GM12878 (cell line): ENCODE measurements at regions not wholly inside any gene's neighbourhood (a gene's known extent, or its start where the extent isn't known, plus 50 kb on each side); places are given as distances from the start of the nearest gene placed in this dataset.

ENCODE experiments used
- CTCF ChIP-seq, 3 experiments: IDR thresholded peaks in 2 of 3; conservative IDR thresholded peaks in 1 of 3; 2 replicates each; pipeline ENCODE4 v1.5.1; 2011; ENCODE audit warnings: low read depth in 3 of 3, low read length in 3 of 3, mild to moderate bottlenecking in 3 of 3, control low read depth in 2 of 3, moderate library complexity in 2 of 3, inconsistent platforms in 1 of 3, mixed read lengths in 1 of 3; ENCODE audit not compliant: control insufficient read depth in 2 of 3, insufficient read depth in 1 of 3; ENCODE audit errors: extremely low read depth in 1 of 3
- MLLT1 ChIP-seq: fragments of 450-650 bp; IDR thresholded peaks from 2 replicates; pipeline ENCODE4 v1.6.1; 2016; ENCODE audit warnings: mild to moderate bottlenecking
- MXI1 ChIP-seq: fragments of 150-350 bp; IDR thresholded peaks from 2 replicates; pipeline ENCODE4 v1.6.1; 2011; ENCODE audit warnings: low read depth, mild to moderate bottlenecking, inconsistent platforms, low read length, improper control_type of control experiment
- POLR2AphosphoS5 ChIP-seq: IDR thresholded peaks from 2 replicates; pipeline ENCODE4 v1.6.1; 2011; ENCODE audit warnings: mild to moderate bottlenecking, low read length, inconsistent platforms
- TCF7 ChIP-seq: IDR thresholded peaks from 2 replicates; pipeline ENCODE4 v1.6.1; 2014; ENCODE audit warnings: antibody characterized with exemption, borderline replicate concordance
- USF2 ChIP-seq: IDR thresholded peaks from 2 replicates; pipeline ENCODE4 v1.6.1; 2011; ENCODE audit warnings: low read depth, low read length, improper control_type of control experiment, borderline replicate concordance

- no peak for TF ChIP-seq MXI1
- no peak for TF ChIP-seq USF2
- TF ChIP-seq TCF7, result no peak
- TF ChIP-seq CTCF (IDR thresholded peaks at IDR 0.05 in 2 of 3, conservative IDR thresholded peaks at IDR 0.05 in 1 of 3; ENCODE audit: control insufficient read depth in 2 of 3, extremely low read depth in 1 of 3, insufficient read depth in 1 of 3, low read depth in 3 of 3, low read length in 3 of 3), result no peak
- TF ChIP-seq POLR2AphosphoS5, result no peak
- TF ChIP-seq MLLT1, result no peak
Observed at GRCh38 chr9:14421291-14421690, 107.3 kb upstream of the NFIB start.
